ENCODE measurements at regions not wholly inside any gene's neighbourhood (a gene's known extent, or its start where the extent isn't known, plus 50 kb on each side); places are given as distances from the start of the nearest gene placed in this dataset.

- TF ChIP-seq CTCF (IDR thresholded peaks at IDR 0.05 in 8 of 11, conservative IDR thresholded peaks at IDR 0.05 in 3 of 11) (no peak), POLR2A (IDR thresholded peaks at IDR 0.05) (no peak)
These were observed 1108.1 kb downstream of the BRINP3 start for GRCh38 chr1:189369612-189370011.
